Activated CD8-positive, alpha-beta T cell treated with anti-CD3 and anti-CD28 coated beads for 36 hours (primary cell): ENCODE measurements at regions not wholly inside any gene's neighbourhood (a gene's known extent, or its start where the extent isn't known, plus 50 kb on each side); places are given as distances from the start of the nearest gene placed in this dataset.
A peak's percentile ranks its signal among the peaks of the same experiment; 100 is the strongest.

ENCODE experiments used
- ATAC-seq: fragments of 200-7000 bp; cut with Tn5 transposase; one replicate; pipeline ENCODE4 v1.10.0; 2021; ENCODE audit warnings: mild to moderate bottlenecking, moderate library complexity
- CTCF ChIA-PET: fragments of 350-600 bp; sonication (Branson Sonifier 250); formaldehyde crosslinking; loops from one replicate; lab custom pipeline; 2021; ENCODE audit warnings: antibody characterized with exemption; lab: Charles Lee
- POLR2A ChIA-PET: fragments of 350-600 bp; sonication (Branson Sonifier 250); formaldehyde crosslinking; loops from one replicate; lab custom pipeline; 2021; ENCODE audit warnings: antibody characterized with exemption; lab: Charles Lee
- DNase-seq: peaks from one replicate; pipeline ENCODE4 v3.0.0-alpha.2; 2020
- H3K27ac Mint-ChIP-seq: one replicate; pipeline ENCODE4 v1.8.0; 2021; ENCODE audit warnings: mild to moderate bottlenecking, mixed read lengths
- H3K27me3 Mint-ChIP-seq: one replicate; pipeline ENCODE4 v1.8.0; 2021; ENCODE audit warnings: mixed read lengths
- H3K36me3 Mint-ChIP-seq: one replicate; pipeline ENCODE4 v1.8.0; 2021; ENCODE audit warnings: low read depth, mixed read lengths
- H3K4me1 Mint-ChIP-seq: one replicate; pipeline ENCODE4 v1.8.0; 2021; ENCODE audit warnings: low read depth, mixed read lengths
- H3K4me3 Mint-ChIP-seq: one replicate; pipeline ENCODE4 v1.8.0; 2021; ENCODE audit warnings: mild to moderate bottlenecking, moderate library complexity, mixed read lengths
- H3K9me3 Mint-ChIP-seq: one replicate; pipeline ENCODE4 v1.8.0; 2021; ENCODE audit warnings: mixed read lengths
- intact Hi-C: fragments of 100-400 bp; cut with micrococcal nuclease; formaldehyde crosslinking; loops from one replicate; pipeline ENCODE4 v1.10.0; 2022
- TF ChIP-seq, protein P1 (sequence below): fragments of 200-600 bp; IDR thresholded peaks from one replicate; pipeline ENCODE4 v1.8.0; 2022; ENCODE audit warnings: antibody characterized with exemption, mild to moderate bottlenecking

DNA sequence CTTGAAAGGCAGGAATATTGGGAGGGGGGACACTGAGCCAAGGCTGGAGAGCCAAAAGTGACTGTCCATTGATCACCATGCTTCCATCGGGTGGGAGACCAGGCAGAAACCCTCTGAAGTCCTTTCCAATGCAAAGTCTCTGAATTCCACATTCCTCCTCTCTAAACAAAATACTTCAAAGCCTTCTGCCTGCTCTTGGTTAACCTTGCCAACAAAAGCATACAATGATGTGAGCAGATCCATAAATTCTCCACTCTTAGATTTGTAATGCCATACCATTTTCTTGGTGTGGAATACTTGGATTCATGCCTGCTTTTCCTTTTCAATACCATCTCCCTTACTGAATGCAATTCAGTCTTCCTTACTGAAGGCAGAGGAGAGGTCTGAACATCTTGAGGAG, 74.1 kb upstream of the FAM9B start:
- TF ChIP-seq, protein P1, sequence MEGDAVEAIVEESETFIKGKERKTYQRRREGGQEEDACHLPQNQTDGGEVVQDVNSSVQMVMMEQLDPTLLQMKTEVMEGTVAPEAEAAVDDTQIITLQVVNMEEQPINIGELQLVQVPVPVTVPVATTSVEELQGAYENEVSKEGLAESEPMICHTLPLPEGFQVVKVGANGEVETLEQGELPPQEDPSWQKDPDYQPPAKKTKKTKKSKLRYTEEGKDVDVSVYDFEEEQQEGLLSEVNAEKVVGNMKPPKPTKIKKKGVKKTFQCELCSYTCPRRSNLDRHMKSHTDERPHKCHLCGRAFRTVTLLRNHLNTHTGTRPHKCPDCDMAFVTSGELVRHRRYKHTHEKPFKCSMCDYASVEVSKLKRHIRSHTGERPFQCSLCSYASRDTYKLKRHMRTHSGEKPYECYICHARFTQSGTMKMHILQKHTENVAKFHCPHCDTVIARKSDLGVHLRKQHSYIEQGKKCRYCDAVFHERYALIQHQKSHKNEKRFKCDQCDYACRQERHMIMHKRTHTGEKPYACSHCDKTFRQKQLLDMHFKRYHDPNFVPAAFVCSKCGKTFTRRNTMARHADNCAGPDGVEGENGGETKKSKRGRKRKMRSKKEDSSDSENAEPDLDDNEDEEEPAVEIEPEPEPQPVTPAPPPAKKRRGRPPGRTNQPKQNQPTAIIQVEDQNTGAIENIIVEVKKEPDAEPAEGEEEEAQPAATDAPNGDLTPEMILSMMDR: no peak
- H3K36me3 Mint-ChIP-seq: no peaks in the 10 kb centered on the region
- no peaks in the 10 kb centered on the region for H3K9me3 Mint-ChIP-seq
- POLR2A ChIA-PET: no interaction called here
- no peak overlapping the region for H3K4me3 Mint-ChIP-seq
- peaks cover 13% of the 10 kb centered on the region for H3K4me1 Mint-ChIP-seq
- intact Hi-C loops: no loop called here
- no peak for ATAC-seq
- CTCF ChIA-PET: no interaction called here
- H3K27ac Mint-ChIP-seq: no peak overlapping the region
- DNase-seq: no peak
- H3K27me3 Mint-ChIP-seq: no peaks in the 10 kb centered on the region

DNA sequence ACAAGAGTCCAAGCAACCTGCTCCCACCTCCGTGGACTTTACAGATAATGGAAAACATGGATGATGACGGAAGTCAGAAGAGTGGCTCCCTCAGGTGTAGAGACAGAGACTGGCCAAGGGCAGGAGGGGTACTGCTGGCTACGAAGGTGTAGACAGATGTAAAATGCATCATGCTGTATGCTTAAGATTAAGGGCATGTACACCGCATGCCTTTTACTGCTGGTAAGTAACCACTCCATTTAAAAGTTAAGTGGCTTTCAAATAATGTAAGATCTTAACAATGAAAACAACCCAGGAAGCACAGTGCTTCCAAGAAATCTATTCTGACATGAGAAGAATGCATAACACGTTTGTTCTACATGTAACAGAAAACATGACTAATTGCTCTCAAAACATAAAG, 76.9 kb upstream of the FAM9B start:
- DNase-seq (no peak), ATAC-seq (peak; percentile 39)
- TF ChIP-seq, protein P1: no peak
- Mint-ChIP-seq H3K27ac (peak overlapping the region; percentile 27), H3K9me3 (no peaks in the 10 kb centered on the region), H3K4me3 (no peak overlapping the region), H3K4me1 (peaks cover 13% of the 10 kb centered on the region), H3K36me3 (no peaks in the 10 kb centered on the region), H3K27me3 (no peaks in the 10 kb centered on the region)
- ChIA-PET POLR2A (no interaction called here), CTCF (no interaction called here)
- intact Hi-C loops: no loop called here

DNA sequence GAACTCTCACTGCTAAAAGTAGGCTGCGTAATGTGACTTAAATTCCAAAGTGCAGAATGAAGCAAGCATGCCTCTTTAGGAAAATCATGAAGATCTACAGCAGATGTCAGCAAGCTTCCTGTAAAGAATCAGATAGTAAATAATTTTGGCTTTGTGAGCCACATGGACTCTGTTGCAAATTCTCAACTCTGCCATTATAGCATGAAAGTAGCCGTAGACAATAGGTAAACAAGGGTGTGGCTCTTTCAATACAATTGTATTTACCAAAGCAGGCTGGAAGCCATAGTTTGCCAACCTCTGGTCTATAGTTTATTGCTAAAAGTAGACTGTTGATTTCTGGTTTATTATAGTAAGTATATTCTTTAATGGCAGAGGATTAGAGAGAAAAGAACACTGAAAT, 80.3 kb upstream of the FAM9B start:
- intact Hi-C loops: no loop called here
- TF ChIP-seq, protein P1: no peak
- ChIA-PET POLR2A (interaction anchor here (0.5 kb wide), 1 partner anchor 219 kb away, joined by 5 read pairs; no protein-coding TSS in a partner anchor), CTCF (no interaction called here)
- Mint-ChIP-seq H3K4me1 (peaks cover 13% of the 10 kb centered on the region), H3K27me3 (no peaks in the 10 kb centered on the region), H3K9me3 (no peaks in the 10 kb centered on the region), H3K36me3 (no peaks in the 10 kb centered on the region), H3K4me3 (no peak overlapping the region), H3K27ac (no peak overlapping the region)
- DNase-seq (no peak), ATAC-seq (no peak)

DNA sequence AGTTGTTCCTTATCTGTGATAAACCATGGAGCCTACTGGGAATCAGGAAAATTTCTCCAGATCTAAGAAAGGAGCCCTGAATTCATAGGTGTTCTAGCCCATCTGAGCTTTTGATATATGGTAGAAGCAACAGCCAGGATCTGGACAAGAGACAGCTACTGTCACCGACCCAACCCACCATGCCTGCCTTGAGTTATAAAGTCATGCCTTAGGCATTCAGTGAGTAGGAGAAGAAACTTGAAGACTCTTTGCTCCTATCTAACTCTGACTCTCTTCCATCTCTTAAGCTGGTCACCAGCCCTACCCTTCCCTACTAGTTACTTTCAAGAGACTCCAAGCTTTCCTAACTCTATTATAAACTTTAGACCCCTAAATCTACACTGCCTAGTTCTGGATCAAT, 83.9 kb upstream of the FAM9B start:
- CTCF ChIA-PET: no interaction called here
- ATAC-seq: no peak
- TF ChIP-seq, protein P1: no peak
- Mint-ChIP-seq H3K9me3 (no peaks in the 10 kb centered on the region), H3K27me3 (no peaks in the 10 kb centered on the region), H3K4me3 (no peak overlapping the region), H3K36me3 (no peaks in the 10 kb centered on the region), H3K27ac (no peak overlapping the region), H3K4me1 (no peaks in the 10 kb centered on the region)
- intact Hi-C loops: no loop called here
- POLR2A ChIA-PET: no interaction called here
- no peak for DNase-seq

DNA sequence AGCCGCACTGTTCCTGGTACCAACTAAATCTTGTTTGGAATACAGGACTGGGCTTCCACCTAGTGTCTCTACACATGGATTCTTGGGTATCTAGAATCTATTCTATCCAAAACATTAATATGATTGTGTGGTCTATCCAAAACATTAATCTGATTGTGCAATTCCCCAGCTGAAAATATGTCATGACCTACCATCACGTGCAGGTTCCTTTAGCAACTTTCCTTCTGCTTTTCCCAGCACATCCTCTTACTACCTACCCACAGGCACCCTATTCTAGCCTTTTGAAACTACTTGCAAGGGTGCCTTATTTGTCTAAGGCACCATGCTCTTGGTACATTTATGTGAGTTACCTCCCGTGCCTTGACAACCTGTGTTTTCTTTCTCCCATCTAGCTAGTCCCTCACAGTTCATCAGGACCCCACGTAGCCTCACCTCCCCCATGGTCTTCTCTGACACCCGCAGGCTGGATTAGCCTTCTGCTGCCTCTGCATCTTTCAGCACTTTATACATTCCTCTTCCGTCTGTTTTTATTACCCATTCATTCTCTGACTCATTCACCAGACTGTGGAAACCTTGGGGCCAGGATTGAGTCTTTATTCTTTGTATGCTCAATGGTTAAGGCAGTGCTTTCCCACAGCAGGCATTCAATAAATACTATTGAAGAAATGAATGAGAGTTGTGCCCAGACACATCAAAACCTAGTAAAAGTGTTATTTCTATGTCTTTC, 88.8 kb upstream of the FAM9B start:
- H3K4me3 Mint-ChIP-seq: no peak overlapping the region
- POLR2A ChIA-PET: interaction anchor here (0.6 kb wide), 1 partner anchor 497 kb away, joined by 3 read pairs; no protein-coding TSS in a partner anchor
- H3K9me3 Mint-ChIP-seq: no peaks in the 10 kb centered on the region

More for the DNA sequence above, 88.8 kb upstream of the FAM9B start:
- DNase-seq (no peak), ATAC-seq (no peak)
- Mint-ChIP-seq H3K27me3 (no peaks in the 10 kb centered on the region), H3K4me1 (no peaks in the 10 kb centered on the region), H3K36me3 (no peaks in the 10 kb centered on the region), H3K27ac (no peak overlapping the region)
- CTCF ChIA-PET: no interaction called here
- intact Hi-C loops: no loop called here
- TF ChIP-seq, protein P1: no peak
